HepG2 (cell line): ENCODE measurements at regions not wholly inside any gene's neighbourhood (a gene's known extent, or its start where the extent isn't known, plus 50 kb on each side); places are given as distances from the start of the nearest gene placed in this dataset.

ENCODE experiments used
- ATAC-seq: fragments of 200-7000 bp; cut with Tn5 transposase; 3 replicates; pipeline ENCODE4 v1.9.1; 2020; ENCODE audit warnings: mild to moderate bottlenecking, moderate library complexity
- BruUV-seq: library from RNA; stranded (reverse); fragments of 400-500 nt; replicated peaks from 2 replicates; lab custom pipeline; 2021; lab: Mats Ljungman, UMichigan
- CTCF ChIA-PET: fragments of 300-600 bp; formaldehyde crosslinking; extraction: SDS; loops from one replicate; lab custom pipeline; 2021; ENCODE audit warnings: low total read pairs, inconsistent platforms, low intra/inter-chr PET ratio; lab: Yijun Ruan, JAX
- POLR2A ChIA-PET: fragments of 350-600 bp; sonication (Branson Sonifier 250); formaldehyde crosslinking; loops from one replicate; lab custom pipeline; 2020; ENCODE audit warnings: antibody characterized with exemption, inconsistent platforms; lab: Yijun Ruan, JAX
- DNase-seq: peaks from one replicate; pipeline ENCODE4 v3.0.0-alpha.2; 2015; ENCODE audit warnings: low spot score
- FAIRE-seq: peaks from 3 replicates; lab custom pipeline; 2011; peaks lifted over from hg19 to GRCh38; lab: Jason Lieb, UNC
- H2AFZ ChIP-seq: one replicate; pipeline ENCODE4 v1.6.1; 2011; ENCODE audit warnings: low read length, inconsistent platforms
- H3K27ac ChIP-seq: fragments of 300-600 bp; 3 replicates; pipeline ENCODE4 v1.8.0; 2011; ENCODE audit warnings: mixed run types, mild to moderate bottlenecking, mixed read lengths, low read length, inconsistent platforms; ENCODE audit not compliant: insufficient read depth; ENCODE audit errors: extremely low read length
- H3K27me3 ChIP-seq, 2 experiments: fragments of 200-600 bp in 1 of 2; 2 replicates in 1 of 2; 3 replicates in 1 of 2; pipeline versions ENCODE4 v1.6.0 to v1.8.0; 2011; ENCODE audit warnings: low read length in 2 of 2, mild to moderate bottlenecking in 2 of 2, moderate library complexity in 2 of 2, inconsistent platforms in 1 of 2; ENCODE audit not compliant: insufficient read depth in 2 of 2, control insufficient read depth in 1 of 2
- H3K36me3 ChIP-seq, 2 experiments: fragments of 200-600 bp in 1 of 2; replicated peaks in 1 of 2; 2 replicates in 1 of 2; 3 replicates in 1 of 2; pipeline versions ENCODE4 v1.5.1 to v1.8.0; 2011; ENCODE audit warnings: low read length in 2 of 2, inconsistent platforms in 1 of 2; ENCODE audit not compliant: insufficient read depth in 2 of 2, control insufficient read depth in 1 of 2
- H3K4me1 ChIP-seq: 2 replicates; pipeline ENCODE4 v1.5.1; 2012; ENCODE audit warnings: low read length, inconsistent platforms; ENCODE audit not compliant: insufficient read depth
- H3K4me2 ChIP-seq: 2 replicates; pipeline ENCODE4 v1.6.0; 2011; ENCODE audit warnings: low read depth, low read length, inconsistent platforms
- H3K4me3 ChIP-seq, 3 experiments: fragments of 200-600 bp in 1 of 3; sonication (generic), shearing (Covaris generic) in 1 of 3; replicated peaks in 1 of 3; 2 replicates each; pipeline ENCODE4 v1.5.1; 2011 to 2016; ENCODE audit warnings: low read length in 3 of 3, inconsistent platforms in 2 of 3, low read depth in 2 of 3, mild to moderate bottlenecking in 2 of 3, control low read depth in 1 of 3, mixed read lengths in 1 of 3; ENCODE audit not compliant: insufficient read depth in 1 of 3
- H3K79me2 ChIP-seq: one replicate; pipeline ENCODE4 v1.6.1; 2011; ENCODE audit warnings: low read length, inconsistent platforms; ENCODE audit not compliant: insufficient read depth
- H3K9ac ChIP-seq: 2 replicates; pipeline ENCODE4 v1.6.0; 2011; ENCODE audit warnings: mild to moderate bottlenecking, low read depth, low read length, inconsistent platforms; ENCODE audit not compliant: insufficient read depth
- H3K9me3 ChIP-seq: 2 replicates; pipeline ENCODE4 v1.5.1; 2012; ENCODE audit warnings: mild to moderate bottlenecking, low read length
- H4K20me1 ChIP-seq: 2 replicates; pipeline ENCODE4 v1.6.0; 2011; ENCODE audit warnings: inconsistent platforms, mild to moderate bottlenecking, low read length, moderate library complexity; ENCODE audit not compliant: insufficient read depth
- ATF7 ChIP-seq, 2 experiments: fragments of 450-650 bp in 1 of 2; sonication (generic) in 1 of 2; formaldehyde crosslinking in 1 of 2; IDR thresholded peaks; 2 replicates each; pipeline versions ENCODE4 v1.4.0 to v1.6.1; 2016 to 2020; ENCODE audit warnings: antibody characterized with exemption in 1 of 2, mild to moderate bottlenecking in 1 of 2, missing genetic modification reagents in 1 of 2
- HNRNPH1 ChIP-seq: fragments of 200-400 bp; formaldehyde crosslinking; optimal IDR thresholded peaks from 2 replicates; pipeline ENCODE3; 2017; ENCODE audit warnings: mild to moderate bottlenecking, low read depth, low read length
- KAT2B ChIP-seq: fragments of 150-350 bp; IDR thresholded peaks from 2 replicates; pipeline ENCODE4 v1.6.1; 2014; ENCODE audit warnings: low read depth, low read length, borderline replicate concordance
- MLLT10 ChIP-seq: sonication (generic); formaldehyde crosslinking; IDR thresholded peaks from 2 replicates; pipeline ENCODE4 v1.4.0; 2020; ENCODE audit warnings: missing genetic modification reagents
- RFX3 ChIP-seq: IDR thresholded peaks from 2 replicates; pipeline ENCODE4 v1.6.1; 2016; ENCODE audit warnings: missing biosample characterization, missing genetic modification reagents
- SETDB1 ChIP-seq: sonication (generic); formaldehyde crosslinking; IDR thresholded peaks from 2 replicates; pipeline ENCODE4 v1.5.1; 2020; ENCODE audit warnings: missing genetic modification reagents, mild to moderate bottlenecking, borderline replicate concordance
- ZNF235 ChIP-seq: sonication (generic); formaldehyde crosslinking; IDR thresholded peaks from 2 replicates; pipeline ENCODE4 v1.8.1; 2023; ENCODE audit warnings: mild to moderate bottlenecking, missing genetic modification reagents, borderline replicate concordance
- ZNF317 ChIP-seq: sonication (generic); formaldehyde crosslinking; IDR thresholded peaks from 2 replicates; pipeline ENCODE4 v1.5.0; 2020; ENCODE audit warnings: mild to moderate bottlenecking, missing genetic modification reagents
- ZNF552 ChIP-seq: sonication (generic); formaldehyde crosslinking; IDR thresholded peaks from 2 replicates; pipeline ENCODE4 v1.9.0; 2022; ENCODE audit warnings: missing genetic modification reagents, mild to moderate bottlenecking, borderline replicate concordance
- ZNF652 ChIP-seq: IDR thresholded peaks from 2 replicates; pipeline ENCODE4 v1.6.1; 2016; ENCODE audit warnings: low read depth, borderline replicate concordance
- ZNF766 ChIP-seq: sonication (generic); formaldehyde crosslinking; IDR thresholded peaks from 2 replicates; pipeline ENCODE4 v1.5.0; 2020; ENCODE audit warnings: missing genetic modification reagents, borderline replicate concordance
- WGBS: methylation state at CpG from one replicate; pipeline ENCODE4 v1.1.6; 2017; ENCODE audit warnings: low lambda C conversion rate; 5-methylcytosine and 5-hydroxymethylcytosine counted together
- in situ Hi-C: cut with HindIII; loops from 2 replicates; pipeline ENCODE4 v1.10.0; 2017; ENCODE audit warnings: low pct_unique_long_range_greater_than_20kb; ENCODE audit not compliant: extremely low pct_ligation_motif_present
- intact Hi-C: fragments of 100-400 bp; cut with micrococcal nuclease; formaldehyde crosslinking; loops from one replicate; pipeline ENCODE4 v1.10.0; 2022; ENCODE audit not compliant: unreplicated experiment

DNA sequence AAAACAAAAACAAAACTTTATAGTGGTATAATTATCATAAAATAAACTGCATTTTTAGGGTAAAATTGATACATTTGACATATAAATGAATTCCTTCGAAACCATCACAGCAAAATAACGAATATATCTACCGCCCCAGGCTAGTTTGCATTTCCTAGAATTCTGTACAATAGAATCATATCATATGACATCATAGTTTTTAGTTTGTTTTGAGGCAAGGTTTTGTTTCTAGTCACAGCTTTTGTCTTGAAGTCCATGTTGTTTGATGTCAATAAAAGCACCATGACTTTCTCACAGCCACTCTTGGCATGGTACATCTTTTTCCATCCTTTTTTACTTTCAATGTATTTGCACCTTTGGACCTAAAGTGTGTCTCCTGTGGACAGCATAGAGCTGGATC is 102.9 kb downstream of the FOXL3 start:
- DNase-seq (no peak), FAIRE-seq (no peak), ATAC-seq (no peak)
- TF ChIP-seq ATF7 (IDR thresholded peaks at IDR 0.05) (peak; percentile 69; the same call in 1 of the 2 replicates), ATF7 (CRISPR knock-in tag; IDR thresholded peaks at IDR 0.05) (no peak), RFX3 (CRISPR knock-in tag) (no peak)
- Histone ChIP-seq H3K4me3 (no peak overlapping the region), H3K79me2 (no peaks in the 10 kb centered on the region), H3K27ac (no peak overlapping the region), H3K4me2 (no peak overlapping the region), H3K9ac (no peak overlapping the region), H4K20me1 (no peaks in the 10 kb centered on the region), H3K27me3 (peaks cover 8 to 32% of the 10 kb centered on the region in 2 experiments; a peak in 4 of 5 replicates), H3K36me3 (no peaks in the 10 kb centered on the region), H3K9me3 (peaks cover 15% of the 10 kb centered on the region), H2AFZ (no peak overlapping the region), H3K4me1 (peaks cover 17% of the 10 kb centered on the region)
- intact Hi-C loops (no loop called here), in situ Hi-C loops (no loop called here)
- ChIA-PET POLR2A (no interaction called here), CTCF (no interaction called here)
- WGBS: 41% methylated on average over 3 of the region's 3 CpGs
- BruUV-seq: no TSS peak

DNA sequence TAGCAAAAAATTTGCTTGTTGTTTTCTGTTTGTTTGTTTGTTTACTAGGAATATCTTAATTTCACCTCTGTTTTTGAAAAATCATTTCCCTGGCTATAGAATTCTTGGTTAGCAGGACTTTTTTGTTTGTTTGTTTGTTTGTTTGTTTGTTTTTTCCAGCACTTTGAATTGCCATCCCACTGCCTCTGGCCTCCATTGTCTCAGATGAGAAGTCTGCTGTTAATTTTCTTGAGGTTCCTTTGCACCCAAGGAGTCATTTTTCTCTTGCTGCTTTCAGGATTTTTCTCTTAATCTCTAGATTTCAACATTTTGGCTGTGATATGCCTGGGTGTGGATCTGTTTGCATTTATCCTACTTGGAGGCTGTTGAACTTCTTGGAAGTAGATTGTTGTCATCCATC is 105.7 kb downstream of the FOXL3 start:
- Histone ChIP-seq H3K27ac (no peak overlapping the region), H3K4me1 (no peaks in the 10 kb centered on the region), H3K4me2 (no peak overlapping the region), H3K27me3 (peaks cover 2 to 12% of the 10 kb centered on the region in 2 experiments; a peak in 4 of 5 replicates)
- TF ChIP-seq MLLT10 (CRISPR knock-in tag) (no peak), ZNF552 (no peak), ZNF235 (CRISPR knock-in tag) (no peak), SETDB1 (no peak), ZNF652 (CRISPR knock-in tag) (no peak), HNRNPH1 (no peak), ZNF766 (CRISPR knock-in tag) (no peak), KAT2B (no peak), ZNF317 (CRISPR knock-in tag) (peak; percentile 98)
- TF ChIP-seq, all 625 proteins: peak for 1
- Histone ChIP-seq H3K9me3 (peaks cover 24% of the 10 kb centered on the region), H3K9ac (no peak overlapping the region), H3K36me3 (no peaks in the 10 kb centered on the region), H4K20me1 (no peaks in the 10 kb centered on the region), H3K79me2 (no peaks in the 10 kb centered on the region), H3K4me3 (no peak overlapping the region), H2AFZ (no peak overlapping the region)
- ChIA-PET POLR2A (no interaction called here), CTCF (no interaction called here)
- BruUV-seq: no TSS peak
- no peak for ATAC-seq
- FAIRE-seq: no peak
- in situ Hi-C loops: no loop called here
- no peak for DNase-seq
- intact Hi-C loops: no loop called here
